ENCODE measurements at regions not wholly inside any gene's neighbourhood (a gene's known extent, or its start where the extent isn't known, plus 50 kb on each side); places are given as distances from the start of the nearest gene placed in this dataset.

GRCh38 chr11:33411751-33412150 is 154.6 kb downstream of the HIPK3 start:
- no peak for DNase-seq (ENCODE audit: low read depth)

GRCh38 chr11:33410086-33410765 is 153.0 kb downstream of the HIPK3 start:
- no peak for DNase-seq (ENCODE audit: low read depth)
